MM.1S (cell line): ENCODE measurements at regions not wholly inside any gene's neighbourhood (a gene's known extent, or its start where the extent isn't known, plus 50 kb on each side); places are given as distances from the start of the nearest gene placed in this dataset.

ENCODE experiments used
- DNase-seq: peaks from one replicate; pipeline ENCODE4 v3.0.0-alpha.2; 2015
- H2AFZ ChIP-seq: fragments of 300-600 bp; sonication (generic); 2 replicates; pipeline ENCODE4 v1.6.0; 2016; ENCODE audit warnings: antibody characterized with exemption, low read length
- H3F3A ChIP-seq: fragments of 300-600 bp; sonication (generic); 2 replicates; pipeline ENCODE4 v1.6.1; 2016; ENCODE audit warnings: mild to moderate bottlenecking, antibody characterized with exemption, low read length, moderate library complexity, mixed read lengths; ENCODE audit not compliant: insufficient read depth
- H3K27ac ChIP-seq: fragments of 300-600 bp; sonication (generic); 2 replicates; pipeline ENCODE4 v1.5.1; 2016; ENCODE audit warnings: mild to moderate bottlenecking, low read length
- H3K27me3 ChIP-seq: fragments of 300-600 bp; sonication (generic); replicated peaks from 2 replicates; pipeline ENCODE4 v1.6.0; 2016; ENCODE audit warnings: low read length; ENCODE audit not compliant: insufficient read depth
- H3K36me3 ChIP-seq: fragments of 300-600 bp; sonication (generic); replicated peaks from 2 replicates; pipeline ENCODE4 v1.6.1; 2016; ENCODE audit warnings: mild to moderate bottlenecking, low read length, mixed read lengths; ENCODE audit not compliant: insufficient read depth
- H3K4me1 ChIP-seq: fragments of 300-600 bp; sonication (generic); 2 replicates; pipeline ENCODE4 v1.6.1; 2016; ENCODE audit warnings: low read length, mixed read lengths
- H3K4me2 ChIP-seq: fragments of 300-600 bp; sonication (generic); 2 replicates; pipeline ENCODE4 v1.6.0; 2016; ENCODE audit warnings: low read depth, low read length
- H3K4me3 ChIP-seq: fragments of 300-600 bp; sonication (generic); 2 replicates; pipeline ENCODE4 v1.5.1; 2016; ENCODE audit warnings: low read length, mixed read lengths
- H3K79me2 ChIP-seq: fragments of 300-600 bp; sonication (generic); 2 replicates; pipeline ENCODE4 v1.6.1; 2016; ENCODE audit warnings: mixed run types, low read length, mixed read lengths
- H3K9ac ChIP-seq: fragments of 300-600 bp; sonication (generic); 2 replicates; pipeline ENCODE4 v1.6.1; 2016; ENCODE audit warnings: low read length, mixed read lengths
- H3K9me2 ChIP-seq: fragments of 300-600 bp; sonication (generic); replicated peaks from 2 replicates; pipeline ENCODE4 v1.6.1; 2016; ENCODE audit warnings: mild to moderate bottlenecking, low read length, mixed read lengths; ENCODE audit not compliant: insufficient read depth
- H3K9me3 ChIP-seq: fragments of 300-600 bp; sonication (generic); replicated peaks from 2 replicates; pipeline ENCODE4 v1.6.1; 2016; ENCODE audit warnings: mild to moderate bottlenecking, low read length, mixed read lengths; ENCODE audit not compliant: insufficient read depth
- H4K20me1 ChIP-seq: fragments of 300-600 bp; sonication (generic); 2 replicates; pipeline ENCODE4 v1.6.1; 2016; ENCODE audit warnings: mild to moderate bottlenecking, low read length, moderate library complexity, mixed read lengths; ENCODE audit not compliant: insufficient read depth
- CTCF ChIP-seq: fragments of 300-600 bp; sonication (generic); IDR thresholded peaks from 2 replicates; pipeline ENCODE4 v1.5.1; 2016; ENCODE audit warnings: antibody characterized with exemption, low read length, mixed read lengths
- EZH2 ChIP-seq: fragments of 300-600 bp; sonication (generic); optimal IDR thresholded peaks from 2 replicates; pipeline ENCODE3; 2017; ENCODE audit warnings: low read depth, mild to moderate bottlenecking, antibody characterized with exemption, low read length, mixed read lengths
- EZH2phosphoT487 ChIP-seq: fragments of 300-600 bp; sonication (generic); IDR thresholded peaks from 2 replicates; pipeline ENCODE4 v1.6.1; 2018; ENCODE audit warnings: antibody characterized with exemption, low read length

DNA sequence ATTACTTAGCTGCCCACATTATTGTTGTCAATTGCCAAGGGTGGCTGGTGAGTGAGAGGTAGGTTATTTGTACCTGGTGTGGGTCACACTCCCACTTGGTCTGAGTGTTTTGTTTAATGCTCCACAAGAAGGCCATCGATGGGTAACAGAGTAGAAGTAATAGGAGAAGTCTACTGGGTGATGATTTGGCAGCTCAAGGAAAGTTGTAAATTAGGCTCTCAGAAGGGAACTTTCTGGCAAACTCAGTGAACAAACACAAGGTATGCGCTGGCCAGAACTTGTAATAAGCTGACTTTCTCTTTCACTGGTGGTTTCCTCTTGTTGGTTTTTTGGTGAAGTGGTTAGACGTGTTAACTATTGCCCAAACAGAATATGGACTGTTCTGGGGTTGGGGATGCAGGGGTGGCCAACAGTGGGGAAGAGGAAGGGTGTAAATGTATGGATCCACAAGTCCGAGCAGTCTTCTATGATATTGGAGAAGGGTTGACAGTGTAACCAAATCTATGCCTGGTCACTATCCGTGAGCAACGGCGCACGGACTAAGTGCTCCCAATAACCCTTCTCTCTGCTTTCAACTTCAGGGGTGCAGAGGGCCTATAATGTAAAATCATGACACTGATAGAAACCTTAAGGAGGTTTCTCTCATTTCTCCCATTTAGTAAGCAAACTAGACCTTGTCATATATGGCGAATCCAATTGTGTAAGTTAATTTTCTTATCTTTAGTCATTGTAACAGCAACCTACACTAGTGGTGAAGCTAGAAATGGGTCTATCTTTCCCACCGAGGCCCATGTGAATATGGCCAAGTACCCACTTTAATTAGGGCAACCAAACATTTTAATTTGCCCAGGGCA lies 212.8 kb downstream of the PTEN start:
- Histone ChIP-seq H3K27me3 (no peaks in the 10 kb centered on the region), H3K79me2 (no peaks in the 10 kb centered on the region), H4K20me1 (no peaks in the 10 kb centered on the region), H2AFZ (no peak overlapping the region), H3F3A (peaks cover 4% of the 10 kb centered on the region; the same call in 1 of the 2 replicates), H3K27ac (no peak overlapping the region), H3K4me1 (peaks cover 27% of the 10 kb centered on the region), H3K9ac (no peak overlapping the region), H3K4me2 (no peak overlapping the region; the same call in 1 of the 2 replicates), H3K36me3 (no peaks in the 10 kb centered on the region), H3K4me3 (no peak overlapping the region), H3K9me2 (no peaks in the 10 kb centered on the region), H3K9me3 (no peaks in the 10 kb centered on the region)
- DNase-seq, result peak; percentile 30
- TF ChIP-seq EZH2, result no peak
- TF ChIP-seq EZH2phosphoT487, result no peak
- TF ChIP-seq CTCF, result no peak

DNA sequence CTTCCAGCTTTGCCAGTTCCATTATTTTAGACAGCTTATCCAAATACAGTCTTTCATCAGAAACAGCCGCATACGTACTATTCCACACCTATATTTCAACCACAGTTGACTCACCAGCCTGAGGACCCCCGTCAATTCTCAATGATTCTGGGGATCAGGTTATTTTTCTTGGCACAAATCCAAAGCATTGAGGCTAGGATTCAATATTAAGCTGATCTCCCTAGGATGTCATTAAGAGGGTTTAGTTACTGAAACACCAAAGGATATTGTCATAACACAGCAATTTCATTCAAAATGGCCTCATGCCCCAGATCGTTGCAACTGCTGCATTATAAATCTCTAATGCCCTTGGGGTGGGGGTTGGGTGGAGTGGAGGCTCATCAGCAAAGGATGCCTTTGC lies 214.6 kb downstream of the PTEN start:
- Histone ChIP-seq H3K79me2 (no peaks in the 10 kb centered on the region), H3F3A (peaks cover 14% of the 10 kb centered on the region; the same call in 1 of the 2 replicates), H3K4me1 (peaks cover 44% of the 10 kb centered on the region), H3K27me3 (no peaks in the 10 kb centered on the region), H3K9me3 (no peaks in the 10 kb centered on the region), H3K4me3 (no peak overlapping the region), H3K27ac (no peak overlapping the region), H3K36me3 (no peaks in the 10 kb centered on the region), H2AFZ (no peak overlapping the region), H3K9ac (no peak overlapping the region), H3K9me2 (no peaks in the 10 kb centered on the region), H4K20me1 (no peaks in the 10 kb centered on the region), H3K4me2 (no peak overlapping the region)
- no peak for DNase-seq
- TF ChIP-seq EZH2phosphoT487, result no peak
- no peak for TF ChIP-seq CTCF
- TF ChIP-seq EZH2, result no peak

DNA sequence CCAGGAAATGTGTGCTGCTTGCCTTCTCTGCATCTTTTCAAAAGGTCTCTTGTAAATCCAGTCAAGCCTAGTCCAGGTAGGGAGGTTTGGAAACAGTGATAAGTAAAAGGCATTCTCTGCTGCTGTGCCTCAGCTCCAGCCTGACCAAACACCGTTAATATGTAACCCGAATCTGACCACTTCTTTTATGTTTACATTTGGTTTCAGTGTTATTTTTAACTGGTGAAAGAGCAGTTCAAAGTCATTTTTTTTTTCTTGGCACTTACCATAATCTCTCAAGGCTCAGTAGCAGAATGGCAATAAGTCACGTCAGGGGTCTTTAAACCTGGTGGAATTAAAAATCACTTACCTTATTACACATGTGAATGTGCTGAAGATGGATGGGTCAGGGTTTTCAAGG lies 216.8 kb downstream of the PTEN start:
- H3K4me1 ChIP-seq, result peaks cover 47% of the 10 kb centered on the region
- H2AFZ ChIP-seq, result no peak overlapping the region
- H3K4me3 ChIP-seq, result peak overlapping the region; percentile 1; the same call in 1 of the 2 replicates
- no peaks in the 10 kb centered on the region for H4K20me1 ChIP-seq
- H3K9ac ChIP-seq, result no peak overlapping the region
- H3K27me3 ChIP-seq, result no peaks in the 10 kb centered on the region
- DNase-seq, result peak; percentile 79
- TF ChIP-seq CTCF, result no peak
- no peak for TF ChIP-seq EZH2phosphoT487
- TF ChIP-seq EZH2, result no peak
- H3K79me2 ChIP-seq, result no peaks in the 10 kb centered on the region
- no peaks in the 10 kb centered on the region for H3K36me3 ChIP-seq
- no peaks in the 10 kb centered on the region for H3K9me2 ChIP-seq
- no peaks in the 10 kb centered on the region for H3K9me3 ChIP-seq
- H3K27ac ChIP-seq, result peak overlapping the region; percentile 27; the same call in 1 of the 2 replicates
- peak overlapping the region; percentile 53 for H3K4me2 ChIP-seq
- H3F3A ChIP-seq, result peaks cover 14% of the 10 kb centered on the region; the same call in 1 of the 2 replicates
